HEK293 (cell line): ENCODE measurements at regions not wholly inside any gene's neighbourhood (a gene's known extent, or its start where the extent isn't known, plus 50 kb on each side); places are given as distances from the start of the nearest gene placed in this dataset.

Experiments
- CTCF ChIA-PET: fragments of 350-600 bp; formaldehyde crosslinking; extraction: SDS; loops from one replicate; lab custom pipeline; 2021; ENCODE audit warnings: antibody characterized with exemption; lab: Yijun Ruan, JAX
- POLR2A ChIA-PET: fragments of 300-600 bp; formaldehyde crosslinking; extraction: SDS; loops from one replicate; lab custom pipeline; 2020; ENCODE audit warnings: antibody characterized with exemption, inconsistent platforms; lab: Yijun Ruan, JAX
- H3K27ac ChIP-seq: fragments of 200-500 bp; sonication (Bioruptor generic); 2 replicates; pipeline ENCODE4 v1.5.1; 2014; ENCODE audit warnings: low read depth, low read length, control low read depth, inconsistent platforms; ENCODE audit errors: extremely low read depth
- H3K36me3 ChIP-seq, 2 experiments: fragments of 200-500 bp in 1 of 2; sonication (Bioruptor generic) in 1 of 2; 1 replicate in 1 of 2; 2 replicates in 1 of 2; pipeline ENCODE4 v1.5.1; 2014 to 2017; ENCODE audit warnings: inconsistent platforms in 2 of 2, low read length in 2 of 2; ENCODE audit not compliant: control insufficient read depth in 2 of 2, insufficient read depth in 1 of 2
- H3K4me1 ChIP-seq: fragments of 200-500 bp; sonication (Bioruptor generic); 2 replicates; pipeline ENCODE4 v1.5.1; 2014; ENCODE audit warnings: mild to moderate bottlenecking, low read length, inconsistent platforms; ENCODE audit not compliant: control insufficient read depth, insufficient read depth
- H3K4me3 ChIP-seq: 2 replicates; pipeline ENCODE4 v1.5.1; 2011; ENCODE audit warnings: low read depth, mild to moderate bottlenecking, control low read depth, low read length, moderate library complexity
- H3K9me3 ChIP-seq: fragments of 200-500 bp; sonication (Bioruptor generic); 2 replicates; pipeline ENCODE4 v1.5.1; 2014; ENCODE audit warnings: low read depth, low read length, inconsistent platforms; ENCODE audit not compliant: control insufficient read depth, insufficient read depth
- HOXC10 ChIP-seq: sonication (generic); formaldehyde crosslinking; IDR thresholded peaks from 2 replicates; pipeline ENCODE4 v1.8.1; 2023; ENCODE audit warnings: mild to moderate bottlenecking, missing genetic modification reagents
- MZF1 ChIP-seq: fragments of 450-650 bp; formaldehyde crosslinking; IDR thresholded peaks from 2 replicates; pipeline ENCODE4 v1.5.1; 2017; ENCODE audit warnings: missing biosample characterization, missing genetic modification characterization, borderline replicate concordance
- TCF7L2 ChIP-seq: IDR thresholded peaks from 2 replicates; pipeline ENCODE4 v1.6.1; 2011; ENCODE audit warnings: low read depth, mild to moderate bottlenecking, inconsistent platforms, low read length, moderate library complexity, borderline replicate concordance
- ZBTB21 ChIP-seq: fragments of 450-650 bp; formaldehyde crosslinking; IDR thresholded peaks from 2 replicates; pipeline ENCODE4 v1.5.1; 2017; ENCODE audit warnings: missing biosample characterization, missing genetic modification characterization
- ZNF202 ChIP-seq: fragments of 450-650 bp; formaldehyde crosslinking; IDR thresholded peaks from 2 replicates; pipeline ENCODE4 v1.5.1; 2016; ENCODE audit warnings: missing biosample characterization, missing genetic modification characterization, borderline replicate concordance
- ZNF311 ChIP-seq: fragments of 450-650 bp; formaldehyde crosslinking; IDR thresholded peaks from 2 replicates; pipeline ENCODE4 v1.5.1; 2017; ENCODE audit warnings: missing biosample characterization, missing genetic modification characterization, borderline replicate concordance
- ZNF324 ChIP-seq: fragments of 450-650 bp; formaldehyde crosslinking; IDR thresholded peaks from 2 replicates; pipeline ENCODE4 v1.5.1; 2016; ENCODE audit warnings: missing biosample characterization, missing genetic modification characterization
- ZNF350 ChIP-seq: fragments of 450-650 bp; formaldehyde crosslinking; IDR thresholded peaks from 2 replicates; pipeline ENCODE4 v1.5.0; 2017; ENCODE audit warnings: missing biosample characterization, mild to moderate bottlenecking, missing genetic modification characterization
- ZNF391 ChIP-seq: fragments of 450-650 bp; formaldehyde crosslinking; IDR thresholded peaks from 2 replicates; pipeline ENCODE4 v1.5.1; 2016; ENCODE audit warnings: low read depth, missing biosample characterization, missing genetic modification characterization, borderline replicate concordance
- ZNF514 ChIP-seq: fragments of 450-650 bp; formaldehyde crosslinking; IDR thresholded peaks from 2 replicates; pipeline ENCODE4 v1.5.1; 2016; ENCODE audit warnings: missing biosample characterization, missing genetic modification characterization
- ZNF530 ChIP-seq: fragments of 450-650 bp; formaldehyde crosslinking; IDR thresholded peaks from 2 replicates; pipeline ENCODE4 v1.5.1; 2016; ENCODE audit warnings: low read depth, missing biosample characterization, missing genetic modification characterization
- ZNF664 ChIP-seq: fragments of 450-650 bp; formaldehyde crosslinking; IDR thresholded peaks from 2 replicates; pipeline ENCODE4 v1.5.1; 2016; ENCODE audit warnings: missing biosample characterization, missing genetic modification characterization
- TF ChIP-seq, protein P1 (sequence below): fragments of 450-650 bp; formaldehyde crosslinking; IDR thresholded peaks from 2 replicates; pipeline ENCODE4 v1.5.1; 2016; ENCODE audit warnings: missing biosample characterization, missing genetic modification characterization
- TF ChIP-seq, protein P2 (sequence below): fragments of 450-650 bp; formaldehyde crosslinking; IDR thresholded peaks from 2 replicates; pipeline ENCODE4 v1.5.1; 2016; ENCODE audit warnings: missing biosample characterization, missing genetic modification characterization
- TF ChIP-seq, protein P3 (sequence below): fragments of 450-650 bp; formaldehyde crosslinking; IDR thresholded peaks from 2 replicates; pipeline ENCODE4 v1.5.1; 2016; ENCODE audit warnings: missing biosample characterization, missing genetic modification characterization, borderline replicate concordance
- TF ChIP-seq, protein P4 (sequence below): fragments of 450-650 bp; formaldehyde crosslinking; IDR thresholded peaks from 2 replicates; pipeline ENCODE4 v1.5.1; 2016; ENCODE audit warnings: missing biosample characterization, missing genetic modification characterization, low read depth
- TF ChIP-seq, protein P5 (sequence below): fragments of 450-650 bp; formaldehyde crosslinking; IDR thresholded peaks from 2 replicates; pipeline ENCODE4 v1.5.1; 2016; ENCODE audit warnings: missing biosample characterization, missing genetic modification characterization
- TF ChIP-seq, protein P6 (sequence below): fragments of 450-650 bp; formaldehyde crosslinking; IDR thresholded peaks from 2 replicates; pipeline ENCODE4 v1.5.1; 2017; ENCODE audit warnings: missing biosample characterization, missing genetic modification characterization

DNA sequence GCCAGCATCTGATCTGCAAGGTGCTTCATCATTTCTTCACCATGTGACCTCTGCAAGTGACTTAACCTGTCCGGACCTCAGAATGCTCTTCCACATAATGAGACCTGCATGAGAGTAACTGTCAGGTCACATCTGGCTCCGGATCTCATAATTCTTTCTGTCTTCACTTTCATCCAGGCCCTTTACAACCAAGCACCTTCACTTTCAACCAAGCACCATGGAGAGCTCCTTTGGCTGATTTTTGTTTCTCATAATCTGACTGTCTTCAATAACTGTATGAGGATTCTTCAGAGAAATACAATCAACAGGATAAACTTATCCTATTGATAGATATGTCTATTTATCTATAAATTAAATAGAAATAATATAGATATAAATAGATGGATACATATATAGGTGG is 148.1 kb downstream of the VCX3A start:
- TF ChIP-seq ZNF514 (tag by site-specific recombination) = no peak
- TF ChIP-seq, protein P1, sequence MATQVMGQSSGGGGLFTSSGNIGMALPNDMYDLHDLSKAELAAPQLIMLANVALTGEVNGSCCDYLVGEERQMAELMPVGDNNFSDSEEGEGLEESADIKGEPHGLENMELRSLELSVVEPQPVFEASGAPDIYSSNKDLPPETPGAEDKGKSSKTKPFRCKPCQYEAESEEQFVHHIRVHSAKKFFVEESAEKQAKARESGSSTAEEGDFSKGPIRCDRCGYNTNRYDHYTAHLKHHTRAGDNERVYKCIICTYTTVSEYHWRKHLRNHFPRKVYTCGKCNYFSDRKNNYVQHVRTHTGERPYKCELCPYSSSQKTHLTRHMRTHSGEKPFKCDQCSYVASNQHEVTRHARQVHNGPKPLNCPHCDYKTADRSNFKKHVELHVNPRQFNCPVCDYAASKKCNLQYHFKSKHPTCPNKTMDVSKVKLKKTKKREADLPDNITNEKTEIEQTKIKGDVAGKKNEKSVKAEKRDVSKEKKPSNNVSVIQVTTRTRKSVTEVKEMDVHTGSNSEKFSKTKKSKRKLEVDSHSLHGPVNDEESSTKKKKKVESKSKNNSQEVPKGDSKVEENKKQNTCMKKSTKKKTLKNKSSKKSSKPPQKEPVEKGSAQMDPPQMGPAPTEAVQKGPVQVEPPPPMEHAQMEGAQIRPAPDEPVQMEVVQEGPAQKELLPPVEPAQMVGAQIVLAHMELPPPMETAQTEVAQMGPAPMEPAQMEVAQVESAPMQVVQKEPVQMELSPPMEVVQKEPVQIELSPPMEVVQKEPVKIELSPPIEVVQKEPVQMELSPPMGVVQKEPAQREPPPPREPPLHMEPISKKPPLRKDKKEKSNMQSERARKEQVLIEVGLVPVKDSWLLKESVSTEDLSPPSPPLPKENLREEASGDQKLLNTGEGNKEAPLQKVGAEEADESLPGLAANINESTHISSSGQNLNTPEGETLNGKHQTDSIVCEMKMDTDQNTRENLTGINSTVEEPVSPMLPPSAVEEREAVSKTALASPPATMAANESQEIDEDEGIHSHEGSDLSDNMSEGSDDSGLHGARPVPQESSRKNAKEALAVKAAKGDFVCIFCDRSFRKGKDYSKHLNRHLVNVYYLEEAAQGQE (tag by site-specific recombination) = peak; percentile 44; the same call in 1 of the 2 replicates
- no peak for TF ChIP-seq TCF7L2
- TF ChIP-seq MZF1 (tag by site-specific recombination) = no peak
- Histone ChIP-seq H3K27ac (no peak overlapping the region), H3K4me1 (no peaks in the 10 kb centered on the region), H3K9me3 (no peaks in the 10 kb centered on the region), H3K36me3 (no peaks in the 10 kb centered on the region), H3K4me3 (no peak overlapping the region)
- CTCF ChIA-PET = interaction anchor here (0.5 kb wide), 1 partner anchor 1256 kb away, joined by 3 read pairs; no protein-coding TSS in a partner anchor
- POLR2A ChIA-PET = no interaction called here

DNA sequence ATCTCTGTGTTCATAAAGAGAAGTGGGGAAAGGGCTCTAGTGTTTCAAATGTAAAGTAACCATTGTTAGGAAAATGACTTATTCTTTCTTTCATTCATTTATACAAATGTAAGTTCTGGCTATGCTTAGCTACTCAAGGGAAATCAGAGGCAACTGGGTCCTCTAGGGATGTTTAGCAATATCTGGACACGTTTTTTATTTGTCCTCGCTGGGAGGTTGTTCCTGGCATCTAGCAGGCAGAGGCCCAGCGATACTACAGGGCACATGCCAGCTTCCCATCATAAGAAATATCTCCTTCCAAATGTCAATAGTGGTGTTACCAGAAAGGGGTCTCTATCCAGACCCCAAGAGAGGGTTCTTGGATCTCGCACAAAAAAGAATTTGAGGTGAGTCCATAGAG is 150.0 kb downstream of the VCX3A start:
- no peak for TF ChIP-seq MZF1 (tag by site-specific recombination)
- TF ChIP-seq, protein P2, sequence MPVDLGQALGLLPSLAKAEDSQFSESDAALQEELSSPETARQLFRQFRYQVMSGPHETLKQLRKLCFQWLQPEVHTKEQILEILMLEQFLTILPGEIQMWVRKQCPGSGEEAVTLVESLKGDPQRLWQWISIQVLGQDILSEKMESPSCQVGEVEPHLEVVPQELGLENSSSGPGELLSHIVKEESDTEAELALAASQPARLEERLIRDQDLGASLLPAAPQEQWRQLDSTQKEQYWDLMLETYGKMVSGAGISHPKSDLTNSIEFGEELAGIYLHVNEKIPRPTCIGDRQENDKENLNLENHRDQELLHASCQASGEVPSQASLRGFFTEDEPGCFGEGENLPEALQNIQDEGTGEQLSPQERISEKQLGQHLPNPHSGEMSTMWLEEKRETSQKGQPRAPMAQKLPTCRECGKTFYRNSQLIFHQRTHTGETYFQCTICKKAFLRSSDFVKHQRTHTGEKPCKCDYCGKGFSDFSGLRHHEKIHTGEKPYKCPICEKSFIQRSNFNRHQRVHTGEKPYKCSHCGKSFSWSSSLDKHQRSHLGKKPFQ (tag by site-specific recombination) = no peak
- TF ChIP-seq ZNF530 = no peak
- no peak for TF ChIP-seq ZNF350
- TF ChIP-seq, protein P3, sequence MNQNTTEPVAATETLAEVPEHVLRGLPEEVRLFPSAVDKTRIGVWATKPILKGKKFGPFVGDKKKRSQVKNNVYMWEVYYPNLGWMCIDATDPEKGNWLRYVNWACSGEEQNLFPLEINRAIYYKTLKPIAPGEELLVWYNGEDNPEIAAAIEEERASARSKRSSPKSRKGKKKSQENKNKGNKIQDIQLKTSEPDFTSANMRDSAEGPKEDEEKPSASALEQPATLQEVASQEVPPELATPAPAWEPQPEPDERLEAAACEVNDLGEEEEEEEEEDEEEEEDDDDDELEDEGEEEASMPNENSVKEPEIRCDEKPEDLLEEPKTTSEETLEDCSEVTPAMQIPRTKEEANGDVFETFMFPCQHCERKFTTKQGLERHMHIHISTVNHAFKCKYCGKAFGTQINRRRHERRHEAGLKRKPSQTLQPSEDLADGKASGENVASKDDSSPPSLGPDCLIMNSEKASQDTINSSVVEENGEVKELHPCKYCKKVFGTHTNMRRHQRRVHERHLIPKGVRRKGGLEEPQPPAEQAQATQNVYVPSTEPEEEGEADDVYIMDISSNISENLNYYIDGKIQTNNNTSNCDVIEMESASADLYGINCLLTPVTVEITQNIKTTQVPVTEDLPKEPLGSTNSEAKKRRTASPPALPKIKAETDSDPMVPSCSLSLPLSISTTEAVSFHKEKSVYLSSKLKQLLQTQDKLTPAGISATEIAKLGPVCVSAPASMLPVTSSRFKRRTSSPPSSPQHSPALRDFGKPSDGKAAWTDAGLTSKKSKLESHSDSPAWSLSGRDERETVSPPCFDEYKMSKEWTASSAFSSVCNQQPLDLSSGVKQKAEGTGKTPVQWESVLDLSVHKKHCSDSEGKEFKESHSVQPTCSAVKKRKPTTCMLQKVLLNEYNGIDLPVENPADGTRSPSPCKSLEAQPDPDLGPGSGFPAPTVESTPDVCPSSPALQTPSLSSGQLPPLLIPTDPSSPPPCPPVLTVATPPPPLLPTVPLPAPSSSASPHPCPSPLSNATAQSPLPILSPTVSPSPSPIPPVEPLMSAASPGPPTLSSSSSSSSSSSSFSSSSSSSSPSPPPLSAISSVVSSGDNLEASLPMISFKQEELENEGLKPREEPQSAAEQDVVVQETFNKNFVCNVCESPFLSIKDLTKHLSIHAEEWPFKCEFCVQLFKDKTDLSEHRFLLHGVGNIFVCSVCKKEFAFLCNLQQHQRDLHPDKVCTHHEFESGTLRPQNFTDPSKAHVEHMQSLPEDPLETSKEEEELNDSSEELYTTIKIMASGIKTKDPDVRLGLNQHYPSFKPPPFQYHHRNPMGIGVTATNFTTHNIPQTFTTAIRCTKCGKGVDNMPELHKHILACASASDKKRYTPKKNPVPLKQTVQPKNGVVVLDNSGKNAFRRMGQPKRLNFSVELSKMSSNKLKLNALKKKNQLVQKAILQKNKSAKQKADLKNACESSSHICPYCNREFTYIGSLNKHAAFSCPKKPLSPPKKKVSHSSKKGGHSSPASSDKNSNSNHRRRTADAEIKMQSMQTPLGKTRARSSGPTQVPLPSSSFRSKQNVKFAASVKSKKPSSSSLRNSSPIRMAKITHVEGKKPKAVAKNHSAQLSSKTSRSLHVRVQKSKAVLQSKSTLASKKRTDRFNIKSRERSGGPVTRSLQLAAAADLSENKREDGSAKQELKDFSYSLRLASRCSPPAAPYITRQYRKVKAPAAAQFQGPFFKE (tag by site-specific recombination) = no peak
- no peak for TF ChIP-seq ZNF324
- TF ChIP-seq, protein P4, sequence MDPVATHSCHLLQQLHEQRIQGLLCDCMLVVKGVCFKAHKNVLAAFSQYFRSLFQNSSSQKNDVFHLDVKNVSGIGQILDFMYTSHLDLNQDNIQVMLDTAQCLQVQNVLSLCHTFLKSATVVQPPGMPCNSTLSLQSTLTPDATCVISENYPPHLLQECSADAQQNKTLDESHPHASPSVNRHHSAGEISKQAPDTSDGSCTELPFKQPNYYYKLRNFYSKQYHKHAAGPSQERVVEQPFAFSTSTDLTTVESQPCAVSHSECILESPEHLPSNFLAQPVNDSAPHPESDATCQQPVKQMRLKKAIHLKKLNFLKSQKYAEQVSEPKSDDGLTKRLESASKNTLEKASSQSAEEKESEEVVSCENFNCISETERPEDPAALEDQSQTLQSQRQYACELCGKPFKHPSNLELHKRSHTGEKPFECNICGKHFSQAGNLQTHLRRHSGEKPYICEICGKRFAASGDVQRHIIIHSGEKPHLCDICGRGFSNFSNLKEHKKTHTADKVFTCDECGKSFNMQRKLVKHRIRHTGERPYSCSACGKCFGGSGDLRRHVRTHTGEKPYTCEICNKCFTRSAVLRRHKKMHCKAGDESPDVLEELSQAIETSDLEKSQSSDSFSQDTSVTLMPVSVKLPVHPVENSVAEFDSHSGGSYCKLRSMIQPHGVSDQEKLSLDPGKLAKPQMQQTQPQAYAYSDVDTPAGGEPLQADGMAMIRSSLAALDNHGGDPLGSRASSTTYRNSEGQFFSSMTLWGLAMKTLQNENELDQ = no peak
- TF ChIP-seq, protein P5, sequence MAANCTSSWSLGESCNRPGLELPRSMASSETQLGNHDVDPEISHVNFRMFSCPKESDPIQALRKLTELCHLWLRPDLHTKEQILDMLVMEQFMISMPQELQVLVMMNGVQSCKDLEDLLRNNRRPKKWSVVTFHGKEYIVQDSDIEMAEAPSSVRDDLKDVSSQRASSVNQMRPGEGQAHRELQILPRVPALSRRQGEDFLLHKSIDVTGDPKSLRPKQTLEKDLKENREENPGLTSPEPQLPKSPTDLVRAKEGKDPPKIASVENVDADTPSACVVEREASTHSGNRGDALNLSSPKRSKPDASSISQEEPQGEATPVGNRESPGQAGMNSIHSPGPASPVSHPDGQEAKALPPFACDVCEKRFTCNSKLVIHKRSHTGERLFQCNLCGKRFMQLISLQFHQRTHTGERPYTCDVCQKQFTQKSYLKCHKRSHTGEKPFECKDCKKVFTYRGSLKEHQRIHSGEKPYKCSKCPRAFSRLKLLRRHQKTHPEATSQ = no peak
- no peak for TF ChIP-seq ZNF311 (tag by site-specific recombination)
- TF ChIP-seq HOXC10 (CRISPR knock-in tag) = no peak
- TF ChIP-seq ZBTB21 = no peak
- TF ChIP-seq, protein P6, sequence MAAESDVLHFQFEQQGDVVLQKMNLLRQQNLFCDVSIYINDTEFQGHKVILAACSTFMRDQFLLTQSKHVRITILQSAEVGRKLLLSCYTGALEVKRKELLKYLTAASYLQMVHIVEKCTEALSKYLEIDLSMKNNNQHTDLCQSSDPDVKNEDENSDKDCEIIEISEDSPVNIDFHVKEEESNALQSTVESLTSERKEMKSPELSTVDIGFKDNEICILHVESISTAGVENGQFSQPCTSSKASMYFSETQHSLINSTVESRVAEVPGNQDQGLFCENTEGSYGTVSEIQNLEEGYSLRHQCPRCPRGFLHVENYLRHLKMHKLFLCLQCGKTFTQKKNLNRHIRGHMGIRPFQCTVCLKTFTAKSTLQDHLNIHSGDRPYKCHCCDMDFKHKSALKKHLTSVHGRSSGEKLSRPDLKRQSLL (tag by site-specific recombination) = no peak
- TF ChIP-seq ZNF391 = no peak
- TF ChIP-seq ZNF202 (tag by site-specific recombination) = no peak
- TF ChIP-seq ZNF664 (tag by site-specific recombination) = no peak
- TF ChIP-seq, all 188 proteins: peak for 0
- ChIA-PET POLR2A (no interaction called here), CTCF (no interaction called here)
- H3K9me3 ChIP-seq = no peaks in the 10 kb centered on the region
- no peaks in the 10 kb centered on the region for H3K36me3 ChIP-seq
- no peak overlapping the region for H3K27ac ChIP-seq
- H3K4me3 ChIP-seq = no peak overlapping the region
- H3K4me1 ChIP-seq = no peaks in the 10 kb centered on the region
